AG04449 (cell line): ENCODE measurements at regions not wholly inside any gene's neighbourhood (a gene's known extent, or its start where the extent isn't known, plus 50 kb on each side); places are given as distances from the start of the nearest gene placed in this dataset.

Source experiments
- CTCF ChIA-PET: fragments of 350-600 bp; formaldehyde crosslinking; extraction: SDS; loops from one replicate; lab custom pipeline; 2021; ENCODE audit warnings: antibody characterized with exemption; lab: Yijun Ruan, JAX
- POLR2A ChIA-PET: fragments of 400-600, 350-600 bp; formaldehyde crosslinking; extraction: SDS; loops from one replicate; lab custom pipeline; 2020; ENCODE audit warnings: antibody characterized with exemption, inconsistent platforms; lab: Yijun Ruan, JAX
- DNase-seq: peaks from one replicate; pipeline ENCODE4 v3.0.0-alpha.2; 2010; ENCODE audit warnings: low read depth, low spot score
- H3K4me3 ChIP-seq: 2 replicates; pipeline ENCODE4 v1.5.1; 2011; ENCODE audit warnings: low read depth, mild to moderate bottlenecking, control low read depth, low read length
- TF ChIP-seq, protein P1 (sequence below): IDR thresholded peaks from one replicate; pipeline ENCODE4 v1.5.1; 2011; ENCODE audit warnings: mild to moderate bottlenecking, moderate library complexity, low read length, control low read depth, inconsistent platforms; ENCODE audit not compliant: insufficient read depth; ENCODE audit errors: missing control alignments

DNA sequence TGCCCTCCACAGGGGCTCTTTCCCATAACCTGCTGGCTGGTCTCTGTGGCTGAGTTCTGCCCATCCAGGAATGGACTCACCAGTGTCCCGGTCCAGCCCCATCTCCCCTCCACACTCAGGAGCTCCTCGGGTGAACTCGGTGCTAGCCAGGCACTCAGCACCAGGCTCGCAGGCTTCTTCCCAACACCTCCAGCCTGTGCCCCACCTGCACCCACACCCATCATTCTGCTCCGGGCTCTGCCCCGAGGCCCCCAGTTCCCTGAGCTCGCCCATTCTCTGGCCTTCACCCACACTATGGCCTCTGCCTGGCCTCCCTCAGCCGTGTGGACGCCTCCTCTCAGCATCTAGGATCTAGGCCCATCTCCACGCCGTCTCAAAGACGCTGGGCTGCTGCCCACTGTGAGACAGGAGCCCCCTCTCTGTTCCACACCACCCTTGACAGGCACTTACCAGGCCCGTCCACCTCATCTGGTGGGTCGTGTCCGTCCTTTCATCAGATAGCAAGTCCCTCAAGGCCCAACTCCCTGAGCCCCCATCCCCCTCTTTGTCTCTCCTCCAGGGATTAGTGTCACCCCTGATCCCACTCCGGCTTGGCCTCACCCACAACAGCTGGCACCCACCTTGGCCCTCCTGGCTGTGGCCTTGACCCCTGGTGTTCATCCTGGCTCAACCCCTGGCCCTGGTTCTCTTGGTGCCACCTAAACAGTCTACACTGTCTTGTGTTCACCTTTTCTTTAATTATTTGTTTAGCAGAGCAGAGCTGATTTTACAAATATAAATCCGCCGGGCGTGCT lies 76.0 kb upstream of the FAM20C start:
- H3K4me3 ChIP-seq: no peak overlapping the region
- ChIA-PET POLR2A (interaction anchor here (0.5 to 0.6 kb wide), 2 partner anchors 22 to 36 kb away, joined by 3 read pairs; no protein-coding TSS in a partner anchor), CTCF (no interaction called here)
- TF ChIP-seq, protein P1, sequence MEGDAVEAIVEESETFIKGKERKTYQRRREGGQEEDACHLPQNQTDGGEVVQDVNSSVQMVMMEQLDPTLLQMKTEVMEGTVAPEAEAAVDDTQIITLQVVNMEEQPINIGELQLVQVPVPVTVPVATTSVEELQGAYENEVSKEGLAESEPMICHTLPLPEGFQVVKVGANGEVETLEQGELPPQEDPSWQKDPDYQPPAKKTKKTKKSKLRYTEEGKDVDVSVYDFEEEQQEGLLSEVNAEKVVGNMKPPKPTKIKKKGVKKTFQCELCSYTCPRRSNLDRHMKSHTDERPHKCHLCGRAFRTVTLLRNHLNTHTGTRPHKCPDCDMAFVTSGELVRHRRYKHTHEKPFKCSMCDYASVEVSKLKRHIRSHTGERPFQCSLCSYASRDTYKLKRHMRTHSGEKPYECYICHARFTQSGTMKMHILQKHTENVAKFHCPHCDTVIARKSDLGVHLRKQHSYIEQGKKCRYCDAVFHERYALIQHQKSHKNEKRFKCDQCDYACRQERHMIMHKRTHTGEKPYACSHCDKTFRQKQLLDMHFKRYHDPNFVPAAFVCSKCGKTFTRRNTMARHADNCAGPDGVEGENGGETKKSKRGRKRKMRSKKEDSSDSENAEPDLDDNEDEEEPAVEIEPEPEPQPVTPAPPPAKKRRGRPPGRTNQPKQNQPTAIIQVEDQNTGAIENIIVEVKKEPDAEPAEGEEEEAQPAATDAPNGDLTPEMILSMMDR: no peak
- no peak for DNase-seq

DNA sequence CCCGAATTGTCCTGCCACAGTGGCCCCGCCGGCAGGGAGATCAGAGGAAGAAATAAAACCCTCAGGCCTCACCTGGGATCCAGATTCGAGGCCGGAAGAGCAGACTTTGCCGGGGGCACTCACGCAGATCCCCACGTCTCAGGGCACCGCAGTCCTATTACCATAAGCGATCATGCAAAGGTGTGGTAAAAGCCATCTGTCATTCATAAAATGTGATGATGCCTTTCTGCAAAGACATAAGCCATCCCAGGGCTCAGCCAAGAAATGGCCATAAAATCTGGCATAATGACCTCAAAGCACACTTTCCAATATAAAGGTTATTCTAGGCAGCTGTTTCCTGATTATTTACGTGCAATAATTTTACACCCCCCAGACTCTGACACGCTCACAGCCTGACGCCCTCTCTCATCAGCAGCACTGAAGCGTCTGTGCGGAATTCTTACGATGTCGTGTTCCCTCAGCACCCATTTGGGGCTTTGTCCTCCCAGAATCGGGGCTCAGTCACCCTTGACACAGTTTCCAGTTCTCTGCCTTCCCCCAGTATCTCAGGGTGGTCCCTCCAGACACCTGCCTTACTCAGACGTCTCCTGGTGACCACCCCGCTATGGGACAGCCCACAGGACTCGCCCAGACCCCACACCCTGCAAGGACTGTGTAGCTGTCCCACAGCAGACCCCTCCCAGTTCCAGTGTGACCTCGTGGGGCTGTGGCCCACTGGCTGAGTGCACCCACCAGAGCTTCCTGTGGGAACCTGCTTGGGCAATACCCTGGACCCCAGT lies 74.3 kb upstream of the FAM20C start:
- POLR2A ChIA-PET: no interaction called here
- no peak overlapping the region for H3K4me3 ChIP-seq
- TF ChIP-seq, protein P1: no peak
- DNase-seq: no peak
- CTCF ChIA-PET: no interaction called here

DNA sequence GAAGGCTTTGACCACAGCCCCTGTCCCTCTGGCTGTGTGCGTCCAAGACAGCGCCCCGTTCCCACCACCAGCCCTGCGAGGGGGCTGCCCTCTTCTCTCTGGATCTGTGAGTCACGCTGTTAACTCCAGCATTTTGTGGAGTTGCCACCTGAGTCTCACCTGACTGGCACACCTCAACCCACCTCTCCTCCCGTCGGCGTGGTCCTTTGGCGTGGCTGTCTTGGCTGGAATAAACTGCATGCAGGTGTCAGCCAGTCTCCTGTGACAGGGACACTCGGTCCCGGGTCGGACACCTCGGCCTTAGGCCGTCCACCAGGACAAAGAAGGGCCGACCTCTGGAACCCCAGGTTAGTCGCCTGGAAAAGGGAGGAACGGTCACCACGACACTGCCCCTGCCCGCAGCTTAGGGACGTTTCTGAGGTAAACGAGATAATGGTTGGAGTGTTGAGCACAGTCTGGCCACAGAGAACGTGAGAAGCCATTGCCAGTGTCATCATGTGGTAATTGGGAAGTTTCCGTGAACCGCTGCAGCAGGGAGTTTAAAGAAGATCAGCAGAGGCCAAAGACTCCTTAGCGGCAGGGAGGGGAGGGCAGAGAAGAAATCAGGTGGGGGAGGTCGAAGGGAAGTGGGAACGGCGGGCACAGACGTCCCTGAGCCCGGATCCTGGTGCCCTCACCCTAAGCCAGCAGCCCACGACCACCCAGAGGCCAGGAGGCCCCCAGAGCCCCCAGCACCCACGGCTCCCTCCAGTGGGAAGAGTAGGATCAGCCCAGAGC lies 73.6 kb upstream of the FAM20C start:
- ChIA-PET CTCF (no interaction called here), POLR2A (no interaction called here)
- no peak for DNase-seq
- TF ChIP-seq, protein P1: no peak
- no peak overlapping the region for H3K4me3 ChIP-seq

DNA sequence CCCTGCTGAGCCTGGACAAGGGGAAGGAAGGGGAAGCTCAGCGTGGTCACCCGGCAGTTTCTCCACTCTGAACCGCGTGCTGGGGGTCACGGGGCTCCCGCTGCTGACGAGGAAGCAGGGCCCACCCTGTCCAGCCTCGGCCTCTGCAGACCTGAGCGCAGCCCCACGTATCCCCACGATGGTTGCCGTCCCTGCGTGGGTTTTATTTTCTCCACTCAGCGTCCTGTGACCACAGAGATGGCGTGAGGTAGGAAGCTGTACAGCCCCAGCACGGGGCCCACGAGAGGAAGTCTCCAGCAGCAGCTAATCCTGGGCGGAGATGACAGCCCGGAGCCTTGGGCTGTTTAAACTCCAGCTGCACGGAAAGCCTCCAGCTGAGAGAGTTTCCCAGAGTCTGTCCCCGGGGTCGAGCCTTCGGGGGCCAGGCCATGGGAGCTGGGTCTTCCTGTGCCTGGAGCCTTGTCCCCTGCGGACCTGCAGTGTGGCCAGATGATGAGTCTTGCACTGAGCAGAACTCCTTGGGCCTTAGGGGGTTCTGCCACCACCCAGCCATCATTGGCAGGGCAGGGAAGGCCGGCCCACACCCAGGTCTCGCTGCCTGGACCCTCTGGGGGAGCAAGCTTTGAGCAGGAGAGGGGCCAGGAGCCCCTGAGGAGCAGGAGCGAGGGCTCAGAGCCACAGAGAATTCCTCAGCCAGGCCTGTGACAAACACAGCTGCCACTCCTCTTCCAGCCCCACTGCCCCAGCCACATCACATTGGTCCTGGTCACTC lies 72.8 kb upstream of the FAM20C start:
- no peak overlapping the region for H3K4me3 ChIP-seq
- DNase-seq: no peak
- TF ChIP-seq, protein P1: no peak
- CTCF ChIA-PET: no interaction called here
- POLR2A ChIA-PET: no interaction called here

DNA sequence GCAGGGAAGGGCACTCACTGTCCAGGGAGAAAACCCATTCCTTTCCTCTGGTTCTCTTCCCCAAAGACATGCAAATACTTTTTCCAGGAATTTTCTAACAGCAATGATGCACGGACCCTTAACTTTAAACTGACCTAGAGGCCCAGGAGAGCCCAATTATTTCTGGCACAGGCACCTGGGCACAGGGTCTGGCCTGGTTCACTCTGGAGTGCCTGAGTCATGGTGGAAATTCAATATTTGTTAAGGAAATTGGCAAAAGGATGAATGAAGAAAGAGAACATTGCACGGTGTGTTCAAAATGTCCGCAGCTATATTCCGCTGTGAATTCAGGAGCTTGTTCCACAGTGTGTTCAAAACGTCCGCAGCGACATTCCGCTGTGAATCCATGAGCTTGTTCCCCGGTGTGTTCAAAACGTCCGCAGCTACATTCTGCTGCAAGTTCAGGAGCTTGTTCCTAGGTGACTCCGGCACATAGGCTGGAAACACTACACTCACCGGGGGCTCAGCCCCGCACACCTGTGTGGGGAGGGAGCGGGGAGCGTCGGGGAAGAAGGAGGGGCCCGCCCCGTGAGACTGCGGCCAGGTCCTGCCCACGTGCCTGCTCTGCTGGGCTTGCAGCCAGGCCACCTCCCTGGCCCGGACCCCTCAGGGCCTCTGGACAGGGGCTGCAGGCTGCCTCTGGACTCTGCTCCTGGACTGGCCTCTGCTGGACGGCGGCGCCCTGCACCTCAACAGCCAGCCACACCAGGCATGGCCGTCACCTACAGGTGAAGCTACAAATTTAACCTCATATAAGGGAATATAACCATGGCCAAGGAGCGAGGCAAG lies 72.0 kb upstream of the FAM20C start:
- ChIA-PET POLR2A (no interaction called here), CTCF (no interaction called here)
- TF ChIP-seq, protein P1: no peak
- no peak overlapping the region for H3K4me3 ChIP-seq
- DNase-seq: no peak
